Hematopoietic multipotent progenitor cell treated with erythropoietin and hydrocortisone succinate and interleukin-3 and kit ligand, for 17 days (in vitro differentiated cells): ENCODE measurements at regions not wholly inside any gene's neighbourhood (a gene's known extent, or its start where the extent isn't known, plus 50 kb on each side); places are given as distances from the start of the nearest gene placed in this dataset.

Source experiments
- DNase-seq: peaks from one replicate; pipeline ENCODE4 v3.0.0-alpha.2; 2015; ENCODE audit warnings: low spot score

- DNase-seq, result no peak
Observed at GRCh38 chr1:209382231-209383100, 201.0 kb upstream of the CAMK1G start.

DNA sequence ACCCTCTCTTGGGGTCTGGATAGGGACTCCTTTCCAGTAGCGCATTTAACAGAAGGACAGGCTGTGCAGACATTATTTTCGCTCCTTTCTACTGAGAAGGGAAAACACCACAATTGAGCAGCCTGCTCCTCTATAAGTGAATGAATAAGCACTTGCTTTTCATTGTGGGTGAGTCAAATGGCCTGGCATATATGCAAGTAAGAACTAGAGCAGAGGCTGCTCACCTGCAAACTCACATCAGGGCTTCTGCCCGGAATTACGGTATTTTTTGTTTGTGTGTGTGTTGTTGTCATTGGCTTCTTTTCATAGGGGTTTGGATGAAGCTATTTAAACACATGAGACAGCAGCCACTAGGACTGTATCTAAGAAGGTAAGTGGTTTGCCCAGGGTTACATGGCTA, 200.1 kb upstream of the CAMK1G start:
- no peak for DNase-seq

DNA sequence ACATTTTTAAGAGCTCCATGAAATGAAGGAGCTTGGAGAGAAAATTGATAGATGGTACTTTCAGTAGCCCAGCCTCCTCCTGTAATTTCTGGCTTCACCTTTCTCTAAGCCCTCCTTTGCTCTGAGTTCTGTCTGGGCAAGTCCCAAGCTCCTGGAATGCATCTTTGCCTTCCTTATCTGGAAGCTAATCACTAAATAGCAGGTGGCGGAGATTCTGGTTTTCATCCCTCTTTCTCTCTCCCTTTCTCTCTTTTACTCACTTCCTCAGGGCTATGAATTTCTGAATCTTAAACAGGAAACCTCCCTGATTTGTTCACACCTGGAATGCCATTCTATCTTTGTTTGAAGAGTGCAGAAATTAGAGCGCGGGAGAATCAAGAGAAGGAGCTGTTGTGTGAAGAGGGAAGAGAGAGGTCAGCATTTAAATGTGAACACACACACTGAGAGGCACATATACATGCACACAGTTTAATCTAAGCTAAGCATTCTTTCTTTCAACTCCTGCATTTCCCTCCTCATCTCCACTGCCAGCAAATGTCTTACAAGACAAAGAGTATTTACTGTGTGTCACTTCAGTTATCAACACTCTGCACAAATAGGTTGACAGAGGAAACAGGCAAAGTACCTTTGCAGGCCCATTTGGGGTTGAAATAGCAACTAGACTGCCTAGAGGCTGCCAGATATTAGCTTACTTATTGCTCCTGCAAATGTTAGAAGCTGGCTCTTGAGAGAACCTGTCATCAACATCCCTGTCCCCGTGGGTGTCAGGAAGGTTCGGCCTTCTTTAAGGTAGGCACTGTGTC, 199.4 kb upstream of the CAMK1G start:
- no peak for DNase-seq

GRCh38 chr1:209384710-209385550, 198.6 kb upstream of the CAMK1G start:
- no peak for DNase-seq

- no peak for DNase-seq
Observed at GRCh38 chr1:209386156-209386555, 197.4 kb upstream of the CAMK1G start.

GRCh38 chr1:209387271-209387968, 196.1 kb upstream of the CAMK1G start:
- DNase-seq, result no peak

DNA sequence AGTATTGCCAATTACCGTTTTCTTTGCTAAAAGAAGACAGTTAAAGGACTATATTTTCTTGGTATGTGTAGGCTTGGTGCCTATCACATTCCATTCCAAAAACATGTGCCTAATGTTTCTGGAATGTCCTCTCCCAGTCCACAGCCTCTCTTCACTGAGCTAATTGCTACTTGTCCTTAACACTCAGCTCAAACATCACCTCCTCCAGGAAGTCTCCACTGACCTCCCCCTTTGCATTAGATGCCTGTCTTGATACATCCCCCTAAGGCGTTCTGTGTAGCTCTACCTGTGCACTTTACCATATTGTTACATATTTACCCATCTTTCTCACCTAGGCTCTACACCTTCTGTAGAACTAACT, 195.6 kb upstream of the CAMK1G start:
- no peak for DNase-seq

DNA sequence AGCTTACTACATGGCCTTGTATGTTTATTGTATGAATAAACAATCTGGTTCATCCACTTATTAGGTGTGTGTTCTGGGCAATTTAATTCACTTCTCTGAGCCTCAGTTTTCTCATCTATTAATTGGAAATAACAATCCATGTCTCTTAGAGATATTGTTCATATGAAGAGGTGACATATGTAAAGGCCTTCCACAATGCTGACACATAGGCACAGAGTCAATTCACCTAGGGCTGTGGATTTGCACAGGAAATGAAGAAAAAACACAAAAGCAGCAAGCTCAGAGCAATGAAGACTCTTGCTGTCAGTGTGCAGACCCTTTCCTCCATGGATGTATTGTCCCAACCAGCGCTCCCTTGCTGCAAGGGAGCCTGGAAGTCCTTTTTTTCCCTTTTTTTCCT, 195.2 kb upstream of the CAMK1G start:
- DNase-seq, result no peak

GRCh38 chr1:209389258-209389657, 194.3 kb upstream of the CAMK1G start:
- DNase-seq, result no peak

- DNase-seq, result no peak
Observed at GRCh38 chr1:209389975-209390374, 193.5 kb upstream of the CAMK1G start.

DNA sequence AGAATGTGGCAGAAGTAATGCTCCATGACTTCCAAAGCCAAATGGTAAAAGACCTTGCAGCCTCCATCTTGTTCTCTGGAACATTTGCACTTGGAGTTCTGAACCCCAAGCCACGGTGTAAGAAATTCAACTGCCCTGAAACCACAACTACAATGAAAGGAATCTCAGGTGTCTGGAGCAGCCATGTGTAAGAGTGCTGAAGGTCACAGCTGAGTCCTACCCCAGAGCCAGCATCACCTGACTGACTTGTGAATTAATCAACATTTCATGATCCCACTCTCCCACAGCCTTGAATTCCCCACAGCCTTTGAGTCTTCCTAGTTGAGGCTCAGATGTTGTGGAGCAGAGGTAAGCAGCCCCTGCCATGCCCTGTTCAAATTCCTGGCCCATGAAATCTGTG, 192.8 kb upstream of the CAMK1G start:
- DNase-seq, result no peak

GRCh38 chr1:209391792-209392191, 191.7 kb upstream of the CAMK1G start:
- DNase-seq, result no peak

- no peak for DNase-seq
Observed at GRCh38 chr1:209395169-209395568, 188.3 kb upstream of the CAMK1G start.

DNA sequence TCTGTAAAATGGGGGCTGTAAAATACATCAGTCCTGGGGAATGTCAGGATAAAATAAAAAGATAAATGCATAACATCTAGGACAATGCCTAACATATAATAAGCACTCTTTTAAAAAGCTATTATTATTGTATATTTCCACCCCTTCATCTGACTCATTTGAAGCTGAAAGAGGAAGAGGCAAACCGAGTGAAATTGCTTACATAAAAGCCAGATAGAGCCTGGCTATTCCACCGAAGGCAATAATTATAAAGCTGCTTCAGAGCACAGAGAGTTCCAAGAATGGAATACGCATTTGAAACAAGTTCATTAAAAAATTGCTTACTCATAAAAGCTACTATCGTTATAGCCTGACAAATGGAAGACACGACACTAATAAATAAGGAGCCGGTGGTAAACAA, 186.1 kb upstream of the CAMK1G start:
- no peak for DNase-seq

DNA sequence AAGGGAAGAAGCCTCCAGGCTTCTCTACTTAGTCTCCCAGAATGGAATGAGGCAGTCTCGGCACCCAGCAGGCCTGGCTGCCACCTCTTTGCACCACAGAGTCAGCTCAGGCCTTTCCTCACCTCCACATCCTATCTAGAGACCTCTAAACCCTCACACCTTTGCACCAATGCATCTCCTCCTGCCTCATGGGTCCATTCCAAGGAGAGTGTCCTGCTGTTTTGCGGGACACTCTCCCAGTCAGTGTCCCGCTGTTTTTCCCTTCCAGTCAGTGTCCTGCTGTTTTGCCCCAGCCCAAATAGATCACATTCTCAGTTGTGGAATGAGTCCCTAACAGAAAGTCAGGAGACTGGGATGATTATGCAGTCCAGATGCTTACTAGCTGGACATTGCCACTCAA, 185.6 kb upstream of the CAMK1G start:
- DNase-seq, result no peak

DNA sequence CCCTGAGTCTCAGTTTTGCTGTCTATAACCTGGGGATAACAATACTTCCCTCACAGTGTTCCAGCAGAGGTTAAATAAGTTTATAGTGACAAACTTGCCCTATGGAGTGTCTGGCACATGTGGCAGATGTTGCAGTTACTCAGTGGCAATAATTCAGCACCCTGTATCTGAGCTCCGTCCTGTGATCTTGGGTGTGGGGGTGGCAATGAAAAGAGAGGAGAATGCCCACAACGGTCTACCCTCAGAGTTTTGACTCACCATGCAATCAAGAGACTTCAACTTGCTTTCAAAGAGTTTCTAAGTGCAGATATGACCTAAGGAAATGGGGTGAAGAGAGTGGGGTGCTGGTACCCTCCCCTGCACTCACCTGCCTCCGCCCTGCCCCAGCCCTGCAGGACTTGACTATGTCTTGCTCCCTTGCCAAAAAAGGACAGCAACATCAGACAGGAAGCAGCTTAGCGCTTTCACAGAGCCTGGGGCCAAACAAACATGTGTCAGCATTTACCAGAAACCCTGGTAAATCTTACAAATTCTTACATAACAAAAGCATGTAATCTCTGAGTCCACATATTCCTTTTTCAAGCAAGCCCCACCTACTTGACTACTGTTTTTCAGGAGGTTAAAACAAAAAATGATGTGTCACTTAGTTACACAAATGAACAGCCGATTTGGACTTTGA, 185.1 kb upstream of the CAMK1G start:
- no peak for DNase-seq

GRCh38 chr1:209399800-209400199, 183.7 kb upstream of the CAMK1G start:
- no peak for DNase-seq

GRCh38 chr1:209400351-209401220, 182.9 kb upstream of the CAMK1G start:
- no peak for DNase-seq

DNA sequence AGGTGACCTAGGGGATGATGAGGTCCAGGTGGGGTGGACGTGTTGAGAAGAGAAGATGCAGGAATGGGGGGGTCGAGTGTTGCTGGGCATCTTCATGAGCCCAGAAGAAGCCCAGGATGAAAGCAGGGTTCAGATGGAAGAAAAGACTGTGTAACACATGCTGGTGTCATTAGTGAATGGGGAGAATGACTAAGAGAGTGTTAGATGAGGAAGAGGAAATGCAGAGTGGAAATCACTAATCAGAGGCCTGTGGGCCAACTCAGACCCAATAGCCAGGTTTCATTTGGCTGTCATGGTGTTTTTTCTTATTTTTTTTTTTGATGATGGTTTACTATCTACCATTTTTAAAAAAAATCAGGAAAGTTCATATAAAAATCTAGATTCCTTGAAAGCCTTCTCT, 180.8 kb upstream of the CAMK1G start:
- DNase-seq, result no peak

DNA sequence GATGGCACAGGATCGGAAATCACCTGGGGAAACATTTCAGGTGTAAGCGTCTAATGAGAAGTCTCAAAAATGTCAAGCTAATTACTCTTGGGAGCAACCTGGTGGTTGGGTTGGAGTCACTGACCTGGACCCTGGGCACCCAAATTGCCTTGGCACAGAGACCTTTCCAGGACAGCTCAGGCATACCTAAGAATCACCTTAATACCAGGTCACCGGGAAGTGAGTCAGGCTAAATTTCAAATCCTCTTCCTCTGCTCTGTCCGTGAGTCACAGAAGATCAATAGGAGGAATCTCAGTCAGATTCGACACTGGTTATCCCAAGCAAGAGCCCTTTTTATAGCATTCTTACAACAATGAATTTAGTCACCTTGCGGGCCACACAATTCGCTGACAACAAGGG, 179.6 kb upstream of the CAMK1G start:
- DNase-seq, result no peak
